ENCODE measurements at regions not wholly inside any gene's neighbourhood (a gene's known extent, or its start where the extent isn't known, plus 50 kb on each side); places are given as distances from the start of the nearest gene placed in this dataset.

DNA sequence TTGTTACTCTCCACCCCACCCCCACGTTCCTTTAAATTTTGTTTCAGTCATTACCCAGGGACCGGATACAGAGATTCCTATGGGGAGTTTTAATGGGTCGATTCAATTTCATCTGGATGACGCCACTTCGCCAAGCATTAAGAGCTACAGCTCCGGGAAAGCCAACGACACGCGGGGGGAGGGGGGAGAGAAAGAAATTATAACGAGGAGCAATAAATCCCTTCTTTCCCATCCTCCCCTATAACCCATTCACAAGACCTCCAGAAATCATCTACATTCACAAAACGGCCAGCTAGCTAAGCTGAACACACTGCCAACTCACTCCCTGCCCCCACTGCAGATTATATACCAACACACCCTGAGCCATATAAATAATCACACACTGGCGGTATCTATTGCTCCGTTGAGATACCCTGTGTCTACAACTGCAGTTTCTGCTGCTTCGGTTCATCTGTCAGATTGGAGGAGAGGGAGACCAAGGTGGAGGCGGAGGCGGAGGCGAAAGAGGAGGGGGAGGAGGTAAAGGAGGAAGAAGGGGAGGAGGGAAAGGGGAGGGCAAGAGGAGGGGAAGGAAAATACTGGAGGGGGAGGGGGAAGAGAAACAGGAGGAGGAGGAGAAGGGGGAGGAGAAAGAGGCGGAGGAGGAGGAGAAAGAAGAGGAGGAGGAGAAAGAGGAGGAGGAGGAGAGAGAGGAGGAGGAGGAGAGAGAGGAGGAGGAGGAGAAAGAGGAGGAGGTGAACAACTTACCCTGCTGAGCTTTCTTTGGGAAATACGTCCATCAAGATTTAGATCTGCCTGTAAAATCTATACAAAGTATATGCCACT, 113.9 kb upstream of the VAMP7 start:
- TF ChIP-seq CTCF (IDR thresholded peaks at IDR 0.05; ENCODE audit: poor library complexity, severe bottlenecking) = no peak
- no peak for TF ChIP-seq EZH2 (IDR thresholded peaks at IDR 0.05; ENCODE audit: borderline replicate concordance, insufficient read depth, low read length, poor library complexity, severe bottlenecking)
- TF ChIP-seq TAF1 (IDR thresholded peaks at IDR 0.05; ENCODE audit: low read depth) = peak; percentile 44
